DMS79 (cell line): ENCODE measurements at regions not wholly inside any gene's neighbourhood (a gene's known extent, or its start where the extent isn't known, plus 50 kb on each side); places are given as distances from the start of the nearest gene placed in this dataset.

Experiments used
- DNase-seq: peaks from one replicate; lab custom pipeline; 2025; lab: John Stamatoyannopoulos, UW

GRCh38 chr3:180341516-180341915, 260.4 kb upstream of the TTC14 start:
- DNase-seq, result no peak

- DNase-seq, result no peak
These were observed 250.4 kb upstream of the TTC14 start for GRCh38 chr3:180351601-180352000.

GRCh38 chr3:180352261-180352660, 249.7 kb upstream of the TTC14 start:
- no peak for DNase-seq

- no peak for DNase-seq
These were observed 247.7 kb upstream of the TTC14 start for GRCh38 chr3:180354214-180354613.

GRCh38 chr3:180358179-180358578, 243.8 kb upstream of the TTC14 start:
- no peak for DNase-seq

GRCh38 chr3:180359061-180359952, 242.7 kb upstream of the TTC14 start:
- DNase-seq, result no peak

GRCh38 chr3:180359953-180360279, 242.0 kb upstream of the TTC14 start:
- no peak for DNase-seq

- DNase-seq, result no peak
These were observed 239.9 kb upstream of the TTC14 start for GRCh38 chr3:180362081-180362480.

GRCh38 chr3:180375831-180376230, 226.1 kb upstream of the TTC14 start:
- DNase-seq, result no peak

GRCh38 chr3:180378496-180378895, 223.5 kb upstream of the TTC14 start:
- no peak for DNase-seq

- no peak for DNase-seq
These were observed 219.3 kb upstream of the TTC14 start for GRCh38 chr3:180382638-180383180.

- DNase-seq, result no peak
These were observed 218.5 kb upstream of the TTC14 start for GRCh38 chr3:180383332-180384020.

GRCh38 chr3:180390313-180390712, 211.7 kb upstream of the TTC14 start:
- DNase-seq, result no peak

- no peak for DNase-seq
These were observed 211.0 kb upstream of the TTC14 start for GRCh38 chr3:180391001-180391400.

- no peak for DNase-seq
These were observed 200.7 kb upstream of the TTC14 start for GRCh38 chr3:180401226-180401625.

GRCh38 chr3:180402471-180403073, 199.4 kb upstream of the TTC14 start:
- DNase-seq, result no peak

- DNase-seq, result no peak
These were observed 198.8 kb upstream of the TTC14 start for GRCh38 chr3:180403156-180403555.

- DNase-seq, result no peak
These were observed 193.3 kb upstream of the TTC14 start for GRCh38 chr3:180408654-180409053.

- no peak for DNase-seq
These were observed 192.8 kb upstream of the TTC14 start for GRCh38 chr3:180409170-180409569.

- no peak for DNase-seq
These were observed 192.1 kb upstream of the TTC14 start for GRCh38 chr3:180409883-180410282.

- DNase-seq, result no peak
These were observed 187.8 kb upstream of the TTC14 start for GRCh38 chr3:180414157-180414556.

- DNase-seq, result no peak
These were observed 185.8 kb upstream of the TTC14 start for GRCh38 chr3:180416111-180416594.

GRCh38 chr3:180417241-180417640, 184.7 kb upstream of the TTC14 start:
- no peak for DNase-seq
